ENCODE measurements at regions not wholly inside any gene's neighbourhood (a gene's known extent, or its start where the extent isn't known, plus 50 kb on each side); places are given as distances from the start of the nearest gene placed in this dataset.

DNA sequence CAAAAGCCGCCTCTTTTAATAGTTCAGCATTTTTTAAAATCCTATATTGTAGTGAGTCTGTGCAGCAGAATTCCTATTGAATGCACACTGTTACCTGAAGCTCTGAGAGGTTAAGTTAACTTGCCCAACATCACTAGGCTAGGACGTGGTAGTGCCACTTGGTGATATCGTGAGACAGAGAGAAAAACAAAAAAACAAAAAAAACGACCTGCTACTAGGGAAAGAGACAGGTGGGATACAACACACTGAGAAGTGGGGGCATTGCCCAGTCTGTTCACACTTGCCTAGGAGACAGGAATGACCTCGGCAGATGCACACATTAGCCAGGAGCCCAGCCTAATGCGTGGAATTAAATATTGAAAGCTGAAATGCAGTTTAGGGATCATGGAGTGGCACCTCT lies 129.7 kb upstream of the CCND2 start:
- H3K36me3 ChIP-seq (ENCODE audit: control insufficient read depth in 2 of 2, insufficient read depth in 2 of 2, low read length in 1 of 2), result no peaks in the 10 kb centered on the region
- H3K27ac ChIP-seq (ENCODE audit: control insufficient read depth, insufficient read depth), result no peak overlapping the region
- H3K9ac ChIP-seq (ENCODE audit: control insufficient read depth, insufficient read depth, low read length), result no peak overlapping the region
- BruUV-seq (replicated peaks), result no TSS peak
- WGBS (ENCODE audit: insufficient coverage, insufficient replicate concordance, low lambda C conversion rate, missing lambda C conversion rate), result 49% methylated on average over 6 of the region's 6 CpGs
- SMC1A ChIA-PET (ENCODE audit: uncharacterized antibody, unreplicated experiment), result interaction anchor here (0.9 to 19.0 kb wide), 8 partner anchors 10 to 129 kb away, joined by 4 to 395 read pairs (median 41); partner anchors contain the start of gene CCND2
- POLR2A ChIA-PET, result interaction anchor here (1.4 to 10.6 kb wide), 5 partner anchors 10 to 129 kb away, joined by 5 to 245 read pairs (median 84); partner anchors contain the start of gene CCND2
- no peaks in the 10 kb centered on the region for H3K79me2 ChIP-seq (ENCODE audit: control insufficient read depth, insufficient read depth, low read length)
- intact Hi-C loops (cut with micrococcal nuclease; ENCODE audit: unreplicated experiment) (no loop called here), in situ Hi-C loops (cut with MboI) (loop anchor here (10.0 kb wide), 1 partner anchor 131 kb away; the partner anchor contains the start of gene CCND2)
- no peaks in the 10 kb centered on the region for H3K9me3 ChIP-seq (replicated peaks; ENCODE audit: control insufficient read depth, insufficient read depth, low read length)
- no peaks in the 10 kb centered on the region for H3K27me3 ChIP-seq (replicated peaks in 1 of 2; ENCODE audit: control insufficient read depth in 2 of 2, insufficient read depth in 2 of 2, low read length in 1 of 2)
- peaks cover 81% of the 10 kb centered on the region for H3K4me1 ChIP-seq (ENCODE audit: control insufficient read depth, insufficient read depth, low read length)
- ATAC-seq, result peak; percentile 5; the same call in 1 of the 3 replicates
- H4K20me1 ChIP-seq (ENCODE audit: control insufficient read depth, insufficient read depth), result no peaks in the 10 kb centered on the region
- CTCF ChIA-PET, result interaction anchor here (1.1 to 16.4 kb wide), 7 partner anchors 10 to 129 kb away, joined by 4 to 256 read pairs (median 35); partner anchors contain the start of gene CCND2
- DNase-seq (ENCODE audit: low read depth, low spot score), result no peak
- H3K4me2 ChIP-seq (ENCODE audit: control insufficient read depth, insufficient read depth), result no peak overlapping the region
- no peak overlapping the region for H2AFZ ChIP-seq (ENCODE audit: control insufficient read depth, low read depth, low read length)
- H3K4me3 ChIP-seq, result no peak overlapping the region
- RAD21 ChIA-PET (ENCODE audit: unreplicated experiment), result interaction anchor here (0.7 to 18.7 kb wide), 11 partner anchors 8 to 133 kb away, joined by 3 to 360 read pairs (median 23); partner anchors contain the start of gene CCND2
- FAIRE-seq, result no peak
- TF ChIP-seq IRF4 (IDR thresholded peaks at IDR 0.05; ENCODE audit: low read depth, low read length), result no peak
- 0 out of 2 replicates have a peak, but pooled peaks have one; percentile 17 for TF ChIP-seq RAD21 (IDR thresholded peaks at IDR 0.05; ENCODE audit: insufficient read depth, low read depth, low read length)
- TF ChIP-seq, protein P1, sequence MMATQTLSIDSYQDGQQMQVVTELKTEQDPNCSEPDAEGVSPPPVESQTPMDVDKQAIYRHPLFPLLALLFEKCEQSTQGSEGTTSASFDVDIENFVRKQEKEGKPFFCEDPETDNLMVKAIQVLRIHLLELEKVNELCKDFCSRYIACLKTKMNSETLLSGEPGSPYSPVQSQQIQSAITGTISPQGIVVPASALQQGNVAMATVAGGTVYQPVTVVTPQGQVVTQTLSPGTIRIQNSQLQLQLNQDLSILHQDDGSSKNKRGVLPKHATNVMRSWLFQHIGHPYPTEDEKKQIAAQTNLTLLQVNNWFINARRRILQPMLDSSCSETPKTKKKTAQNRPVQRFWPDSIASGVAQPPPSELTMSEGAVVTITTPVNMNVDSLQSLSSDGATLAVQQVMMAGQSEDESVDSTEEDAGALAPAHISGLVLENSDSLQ (IDR thresholded peaks at IDR 0.05), result no peak
- TF ChIP-seq, protein P2, sequence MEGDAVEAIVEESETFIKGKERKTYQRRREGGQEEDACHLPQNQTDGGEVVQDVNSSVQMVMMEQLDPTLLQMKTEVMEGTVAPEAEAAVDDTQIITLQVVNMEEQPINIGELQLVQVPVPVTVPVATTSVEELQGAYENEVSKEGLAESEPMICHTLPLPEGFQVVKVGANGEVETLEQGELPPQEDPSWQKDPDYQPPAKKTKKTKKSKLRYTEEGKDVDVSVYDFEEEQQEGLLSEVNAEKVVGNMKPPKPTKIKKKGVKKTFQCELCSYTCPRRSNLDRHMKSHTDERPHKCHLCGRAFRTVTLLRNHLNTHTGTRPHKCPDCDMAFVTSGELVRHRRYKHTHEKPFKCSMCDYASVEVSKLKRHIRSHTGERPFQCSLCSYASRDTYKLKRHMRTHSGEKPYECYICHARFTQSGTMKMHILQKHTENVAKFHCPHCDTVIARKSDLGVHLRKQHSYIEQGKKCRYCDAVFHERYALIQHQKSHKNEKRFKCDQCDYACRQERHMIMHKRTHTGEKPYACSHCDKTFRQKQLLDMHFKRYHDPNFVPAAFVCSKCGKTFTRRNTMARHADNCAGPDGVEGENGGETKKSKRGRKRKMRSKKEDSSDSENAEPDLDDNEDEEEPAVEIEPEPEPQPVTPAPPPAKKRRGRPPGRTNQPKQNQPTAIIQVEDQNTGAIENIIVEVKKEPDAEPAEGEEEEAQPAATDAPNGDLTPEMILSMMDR (IDR thresholded peaks at IDR 0.05 in 2 of 3, conservative IDR thresholded peaks at IDR 0.05 in 1 of 3; ENCODE audit: control insufficient read depth in 2 of 3, extremely low read depth in 1 of 3, insufficient read depth in 1 of 3, low read depth in 3 of 3, low read length in 3 of 3), result peak; percentile 21 to 51 (median 34)
- TF ChIP-seq, protein P3, sequence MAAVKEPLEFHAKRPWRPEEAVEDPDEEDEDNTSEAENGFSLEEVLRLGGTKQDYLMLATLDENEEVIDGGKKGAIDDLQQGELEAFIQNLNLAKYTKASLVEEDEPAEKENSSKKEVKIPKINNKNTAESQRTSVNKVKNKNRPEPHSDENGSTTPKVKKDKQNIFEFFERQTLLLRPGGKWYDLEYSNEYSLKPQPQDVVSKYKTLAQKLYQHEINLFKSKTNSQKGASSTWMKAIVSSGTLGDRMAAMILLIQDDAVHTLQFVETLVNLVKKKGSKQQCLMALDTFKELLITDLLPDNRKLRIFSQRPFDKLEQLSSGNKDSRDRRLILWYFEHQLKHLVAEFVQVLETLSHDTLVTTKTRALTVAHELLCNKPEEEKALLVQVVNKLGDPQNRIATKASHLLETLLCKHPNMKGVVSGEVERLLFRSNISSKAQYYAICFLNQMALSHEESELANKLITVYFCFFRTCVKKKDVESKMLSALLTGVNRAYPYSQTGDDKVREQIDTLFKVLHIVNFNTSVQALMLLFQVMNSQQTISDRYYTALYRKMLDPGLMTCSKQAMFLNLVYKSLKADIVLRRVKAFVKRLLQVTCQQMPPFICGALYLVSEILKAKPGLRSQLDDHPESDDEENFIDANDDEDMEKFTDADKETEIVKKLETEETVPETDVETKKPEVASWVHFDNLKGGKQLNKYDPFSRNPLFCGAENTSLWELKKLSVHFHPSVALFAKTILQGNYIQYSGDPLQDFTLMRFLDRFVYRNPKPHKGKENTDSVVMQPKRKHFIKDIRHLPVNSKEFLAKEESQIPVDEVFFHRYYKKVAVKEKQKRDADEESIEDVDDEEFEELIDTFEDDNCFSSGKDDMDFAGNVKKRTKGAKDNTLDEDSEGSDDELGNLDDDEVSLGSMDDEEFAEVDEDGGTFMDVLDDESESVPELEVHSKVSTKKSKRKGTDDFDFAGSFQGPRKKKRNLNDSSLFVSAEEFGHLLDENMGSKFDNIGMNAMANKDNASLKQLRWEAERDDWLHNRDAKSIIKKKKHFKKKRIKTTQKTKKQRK (IDR thresholded peaks at IDR 0.05; ENCODE audit: low read depth, low read length), result no peak
- TF ChIP-seq SUZ12 (IDR thresholded peaks at IDR 0.05; ENCODE audit: unreplicated experiment), result no peak
- no peak for TF ChIP-seq TBL1XR1 (IDR thresholded peaks at IDR 0.05; ENCODE audit: low read depth, low read length)
- TF ChIP-seq, protein P4, sequence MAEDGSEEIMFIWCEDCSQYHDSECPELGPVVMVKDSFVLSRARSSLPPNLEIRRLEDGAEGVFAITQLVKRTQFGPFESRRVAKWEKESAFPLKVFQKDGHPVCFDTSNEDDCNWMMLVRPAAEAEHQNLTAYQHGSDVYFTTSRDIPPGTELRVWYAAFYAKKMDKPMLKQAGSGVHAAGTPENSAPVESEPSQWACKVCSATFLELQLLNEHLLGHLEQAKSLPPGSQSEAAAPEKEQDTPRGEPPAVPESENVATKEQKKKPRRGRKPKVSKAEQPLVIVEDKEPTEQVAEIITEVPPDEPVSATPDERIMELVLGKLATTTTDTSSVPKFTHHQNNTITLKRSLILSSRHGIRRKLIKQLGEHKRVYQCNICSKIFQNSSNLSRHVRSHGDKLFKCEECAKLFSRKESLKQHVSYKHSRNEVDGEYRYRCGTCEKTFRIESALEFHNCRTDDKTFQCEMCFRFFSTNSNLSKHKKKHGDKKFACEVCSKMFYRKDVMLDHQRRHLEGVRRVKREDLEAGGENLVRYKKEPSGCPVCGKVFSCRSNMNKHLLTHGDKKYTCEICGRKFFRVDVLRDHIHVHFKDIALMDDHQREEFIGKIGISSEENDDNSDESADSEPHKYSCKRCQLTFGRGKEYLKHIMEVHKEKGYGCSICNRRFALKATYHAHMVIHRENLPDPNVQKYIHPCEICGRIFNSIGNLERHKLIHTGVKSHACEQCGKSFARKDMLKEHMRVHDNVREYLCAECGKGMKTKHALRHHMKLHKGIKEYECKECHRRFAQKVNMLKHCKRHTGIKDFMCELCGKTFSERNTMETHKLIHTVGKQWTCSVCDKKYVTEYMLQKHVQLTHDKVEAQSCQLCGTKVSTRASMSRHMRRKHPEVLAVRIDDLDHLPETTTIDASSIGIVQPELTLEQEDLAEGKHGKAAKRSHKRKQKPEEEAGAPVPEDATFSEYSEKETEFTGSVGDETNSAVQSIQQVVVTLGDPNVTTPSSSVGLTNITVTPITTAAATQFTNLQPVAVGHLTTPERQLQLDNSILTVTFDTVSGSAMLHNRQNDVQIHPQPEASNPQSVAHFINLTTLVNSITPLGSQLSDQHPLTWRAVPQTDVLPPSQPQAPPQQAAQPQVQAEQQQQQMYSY (CRISPR knock-in tag; IDR thresholded peaks at IDR 0.05), result no peak
- TF ChIP-seq IKZF2 (IDR thresholded peaks at IDR 0.05), result peak; percentile 15 to 31; a peak in 2 of 4 replicates
- TF ChIP-seq NR2C1 (IDR thresholded peaks at IDR 0.05), result no peak
- TF ChIP-seq ZNF384 (IDR thresholded peaks at IDR 0.05; ENCODE audit: borderline replicate concordance, low read depth, low read length), result peak; percentile 67; the same call in 1 of the 2 replicates
- TF ChIP-seq, protein P5, sequence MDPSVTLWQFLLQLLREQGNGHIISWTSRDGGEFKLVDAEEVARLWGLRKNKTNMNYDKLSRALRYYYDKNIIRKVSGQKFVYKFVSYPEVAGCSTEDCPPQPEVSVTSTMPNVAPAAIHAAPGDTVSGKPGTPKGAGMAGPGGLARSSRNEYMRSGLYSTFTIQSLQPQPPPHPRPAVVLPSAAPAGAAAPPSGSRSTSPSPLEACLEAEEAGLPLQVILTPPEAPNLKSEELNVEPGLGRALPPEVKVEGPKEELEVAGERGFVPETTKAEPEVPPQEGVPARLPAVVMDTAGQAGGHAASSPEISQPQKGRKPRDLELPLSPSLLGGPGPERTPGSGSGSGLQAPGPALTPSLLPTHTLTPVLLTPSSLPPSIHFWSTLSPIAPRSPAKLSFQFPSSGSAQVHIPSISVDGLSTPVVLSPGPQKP (IDR thresholded peaks at IDR 0.05; ENCODE audit: low read depth, low read length), result no peak
